Left lobe of liver (tissue), 2 donors: ENCODE measurements at regions not wholly inside any gene's neighbourhood (a gene's known extent, or its start where the extent isn't known, plus 50 kb on each side); places are given as distances from the start of the nearest gene placed in this dataset.

ENCODE experiments used
- ATAC-seq: fragments of 200-7000 bp; cut with Tn5 transposase; one replicate; pipeline ENCODE4 v1.9.1; 2020; ENCODE audit warnings: mild to moderate bottlenecking, moderate library complexity
- DNase-seq: peaks from one replicate; pipeline ENCODE4 v3.0.0-alpha.2; 2020; ENCODE audit warnings: low spot score
- donor health status: DM: no; HTN: no; CAD: no; lungs with moderate emphysema.
- donor health status: DM: no; HTN: yes; CAD: no.

DNA sequence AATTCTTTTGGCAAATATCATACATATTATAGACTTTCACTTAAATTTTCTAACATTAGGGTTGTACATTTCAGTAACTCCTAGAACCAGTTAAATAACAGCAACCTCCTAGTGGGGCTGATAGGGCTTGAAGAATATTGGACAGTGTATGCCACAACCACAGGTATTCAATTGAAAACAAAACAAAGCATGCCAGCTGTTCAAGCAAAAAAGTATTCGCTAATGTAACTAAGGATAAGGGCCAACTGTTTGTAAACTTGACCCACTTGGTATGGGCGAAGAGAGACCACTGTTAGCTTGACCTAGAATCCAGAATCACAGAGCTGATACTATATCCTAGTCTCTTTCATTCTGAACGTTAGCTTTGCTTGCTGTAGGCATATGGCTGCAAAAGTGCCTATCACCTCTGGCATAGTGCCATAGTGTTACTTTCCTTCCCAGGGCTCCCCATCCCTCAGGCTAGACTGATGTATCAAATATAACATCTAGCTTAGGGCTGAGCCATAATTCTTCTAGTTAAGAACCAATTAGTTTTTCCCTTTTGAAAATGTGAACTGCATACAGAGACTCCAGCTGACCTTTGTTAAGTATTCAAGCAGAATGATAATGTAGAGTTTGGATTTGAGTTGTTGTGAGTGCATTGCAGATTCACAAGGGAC is 458.8 kb upstream of the NRXN1 start:
- ATAC-seq (no peak), DNase-seq (no peak)

DNA sequence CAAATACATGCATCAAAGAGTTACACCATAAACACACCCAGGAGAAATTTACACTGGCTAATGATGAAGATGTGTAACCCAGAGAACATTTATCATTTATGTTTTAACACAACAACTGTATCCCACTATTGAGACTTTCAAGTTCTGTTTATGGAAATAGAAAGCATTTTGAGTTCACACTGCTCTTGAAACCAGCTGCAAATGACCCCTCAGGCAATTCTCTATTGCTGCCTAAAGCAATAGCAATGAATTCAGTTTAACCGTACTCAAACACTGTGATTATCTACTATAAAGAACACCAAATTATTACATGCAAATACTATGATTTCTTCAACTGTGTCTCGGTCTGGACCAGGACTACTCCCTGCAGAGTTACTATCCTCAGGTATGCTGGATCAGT is 452.7 kb upstream of the NRXN1 start:
- DNase-seq (no peak), ATAC-seq (no peak)

DNA sequence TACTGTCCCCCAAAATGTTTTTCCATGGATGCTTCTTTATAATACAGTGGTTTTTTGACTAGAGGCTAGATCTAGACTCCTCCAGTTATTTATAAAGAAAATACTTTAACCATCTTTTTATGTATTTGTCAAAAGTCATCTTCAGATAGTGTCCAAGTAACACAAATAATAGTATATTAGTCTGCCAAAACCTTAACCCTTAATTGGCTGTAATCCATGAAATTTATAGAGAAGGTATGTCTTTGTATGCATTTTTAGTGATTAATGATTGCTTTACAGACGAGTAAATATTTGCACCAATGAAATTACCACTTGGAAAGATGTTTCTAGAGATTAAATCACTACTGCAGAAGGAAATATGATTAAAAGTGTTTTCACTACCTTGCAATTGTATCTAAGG is 451.8 kb upstream of the NRXN1 start:
- ATAC-seq (no peak), DNase-seq (no peak)

GRCh38 chr2:51472783-51473182 is 440.9 kb upstream of the NRXN1 start:
- DNase-seq: no peak

GRCh38 chr2:51472300-51472699 is 440.4 kb upstream of the NRXN1 start:
- DNase-seq (no peak), ATAC-seq (no peak)

More at GRCh38 chr2:51472783-51473182, 440.9 kb upstream of the NRXN1 start:
- no peak for ATAC-seq

GRCh38 chr2:51469102-51469501 is 437.2 kb upstream of the NRXN1 start:
- DNase-seq (no peak), ATAC-seq (no peak)

GRCh38 chr2:51465326-51465725 is 433.4 kb upstream of the NRXN1 start:
- no peak for DNase-seq
- no peak for ATAC-seq

- no peak for DNase-seq
- no peak for ATAC-seq
These were observed 422.2 kb upstream of the NRXN1 start for GRCh38 chr2:51454177-51454576.

DNA sequence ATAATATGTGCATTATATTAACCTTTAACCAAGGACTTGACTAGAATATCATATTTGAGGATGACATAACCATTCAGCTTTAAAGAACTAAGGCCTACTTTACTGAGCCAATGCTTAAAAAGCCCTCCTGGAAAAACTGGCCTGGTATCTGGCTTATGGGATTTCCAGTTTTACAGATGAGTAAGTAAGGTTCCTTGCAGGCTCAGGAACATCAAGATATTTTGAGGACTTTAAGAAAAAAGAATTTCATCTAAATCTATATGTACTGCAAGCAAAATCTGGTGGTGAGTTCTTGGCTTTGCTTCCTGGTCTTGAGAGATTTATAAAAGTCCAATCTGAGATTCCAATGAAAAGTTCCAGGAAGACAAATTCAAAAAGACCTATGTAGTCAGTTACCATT is 417.0 kb upstream of the NRXN1 start:
- DNase-seq (no peak), ATAC-seq (no peak)

DNA sequence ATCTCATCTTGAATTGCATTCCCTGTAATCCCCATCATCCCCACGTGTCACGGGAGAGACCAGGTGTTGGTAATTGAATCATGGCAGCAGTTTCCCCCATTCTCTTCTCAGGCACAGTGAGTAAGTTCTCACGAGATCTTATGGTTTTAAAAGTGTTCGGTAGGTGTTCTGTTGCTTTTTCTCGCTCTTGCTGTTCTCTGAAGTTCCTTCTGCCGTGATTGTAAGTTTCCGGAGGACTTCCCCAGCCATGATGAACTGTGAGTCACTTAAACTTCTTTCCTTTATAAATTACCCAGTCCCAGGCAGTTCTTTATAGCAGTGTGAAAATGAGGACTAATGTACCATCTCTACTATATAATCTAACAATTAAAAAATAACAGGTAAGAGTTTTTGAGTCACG is 409.9 kb upstream of the NRXN1 start:
- DNase-seq (no peak), ATAC-seq (no peak)

GRCh38 chr2:51424418-51424817 is 392.5 kb upstream of the NRXN1 start:
- DNase-seq: no peak

GRCh38 chr2:51420511-51420910 is 388.6 kb upstream of the NRXN1 start:
- DNase-seq: no peak
- ATAC-seq: no peak

More at GRCh38 chr2:51424418-51424817, 392.5 kb upstream of the NRXN1 start:
- no peak for ATAC-seq

DNA sequence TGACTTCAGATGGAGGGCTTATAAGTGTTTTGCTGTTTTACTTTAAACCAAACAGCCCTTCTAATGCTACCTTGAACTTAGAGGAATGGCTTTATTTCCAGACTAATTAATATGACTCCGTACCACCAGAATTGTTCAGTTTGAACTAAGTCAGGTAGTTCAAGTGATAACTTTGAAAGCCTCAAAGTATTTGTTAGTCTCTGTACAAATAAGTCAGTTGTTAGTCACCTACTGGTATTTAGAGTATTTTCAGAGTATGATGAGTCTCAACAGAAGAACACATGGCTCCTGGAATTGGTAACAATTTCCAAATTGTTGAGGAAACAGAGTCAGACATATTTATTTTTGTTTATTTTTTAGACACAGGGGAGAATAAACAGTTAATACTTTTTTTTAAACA is 381.8 kb upstream of the NRXN1 start:
- ATAC-seq (no peak), DNase-seq (no peak)

- DNase-seq (no peak), ATAC-seq (no peak)
These were observed 378.4 kb upstream of the NRXN1 start for GRCh38 chr2:51410331-51410730.

- no peak for ATAC-seq
- DNase-seq: no peak
These were observed 378.0 kb upstream of the NRXN1 start for GRCh38 chr2:51409920-51410319.

GRCh38 chr2:51404226-51404625 is 372.3 kb upstream of the NRXN1 start:
- DNase-seq (no peak), ATAC-seq (no peak)

- DNase-seq (no peak), ATAC-seq (no peak)
These were observed 369.6 kb upstream of the NRXN1 start for GRCh38 chr2:51401546-51401945.

DNA sequence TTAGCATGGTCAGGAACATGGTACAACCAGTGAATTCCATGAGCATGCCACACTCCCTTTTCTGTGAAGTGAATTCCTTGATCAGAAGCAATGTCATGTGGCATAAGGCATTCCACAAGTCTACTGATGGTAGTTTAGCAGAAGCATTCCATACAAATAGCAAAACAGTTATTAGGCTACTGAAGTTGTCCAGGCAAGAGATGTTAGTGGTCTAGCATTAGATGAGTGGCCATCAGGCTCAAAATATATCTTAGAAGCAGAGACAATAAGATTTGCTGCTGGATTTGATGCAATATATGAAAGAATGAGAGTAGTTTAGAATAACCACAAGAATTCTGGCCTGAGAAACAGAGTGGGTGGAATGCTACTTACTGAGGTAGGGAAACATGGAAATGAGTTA is 355.3 kb upstream of the NRXN1 start:
- ATAC-seq (no peak), DNase-seq (no peak)

- ATAC-seq (no peak), DNase-seq (no peak)
These were observed 348.1 kb upstream of the NRXN1 start for GRCh38 chr2:51379997-51380396.

DNA sequence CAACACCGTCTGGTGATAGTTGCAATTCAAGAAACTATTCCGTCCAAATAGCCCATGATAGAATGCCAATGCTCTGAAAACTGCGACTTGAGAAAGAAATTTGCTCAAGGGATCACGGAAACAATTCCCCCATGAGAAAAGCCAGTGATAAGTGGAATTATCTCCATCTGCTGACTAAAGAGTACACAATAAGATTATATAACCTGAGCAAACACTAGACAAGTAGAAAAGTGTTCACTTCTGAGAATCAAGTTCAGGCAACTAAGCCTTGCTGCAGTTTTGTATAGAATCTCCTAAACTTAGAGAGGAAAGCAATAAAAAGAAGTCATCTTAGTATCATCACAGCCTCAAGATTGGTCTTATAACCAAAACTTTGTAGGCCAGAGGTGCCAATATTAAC is 336.3 kb upstream of the NRXN1 start:
- no peak for ATAC-seq
- DNase-seq: no peak

DNA sequence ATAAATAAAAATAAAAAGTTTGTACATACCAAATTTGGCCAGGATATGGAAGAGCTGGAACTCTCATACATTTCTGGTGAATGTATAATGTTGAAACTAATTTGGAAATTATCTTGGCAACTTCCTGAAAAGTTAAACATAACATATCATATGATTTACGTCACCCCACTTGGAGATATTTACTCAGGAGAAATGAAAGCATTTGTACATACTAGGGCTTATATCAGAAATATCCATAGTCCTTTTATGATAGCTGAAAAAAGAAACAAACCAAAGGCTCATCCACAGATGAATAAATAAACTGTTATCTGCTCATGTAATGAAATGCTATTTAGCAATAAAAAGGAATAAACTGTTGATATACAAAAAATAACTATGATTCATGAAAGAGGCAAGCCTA is 318.2 kb upstream of the NRXN1 start:
- no peak for ATAC-seq
- DNase-seq: no peak

DNA sequence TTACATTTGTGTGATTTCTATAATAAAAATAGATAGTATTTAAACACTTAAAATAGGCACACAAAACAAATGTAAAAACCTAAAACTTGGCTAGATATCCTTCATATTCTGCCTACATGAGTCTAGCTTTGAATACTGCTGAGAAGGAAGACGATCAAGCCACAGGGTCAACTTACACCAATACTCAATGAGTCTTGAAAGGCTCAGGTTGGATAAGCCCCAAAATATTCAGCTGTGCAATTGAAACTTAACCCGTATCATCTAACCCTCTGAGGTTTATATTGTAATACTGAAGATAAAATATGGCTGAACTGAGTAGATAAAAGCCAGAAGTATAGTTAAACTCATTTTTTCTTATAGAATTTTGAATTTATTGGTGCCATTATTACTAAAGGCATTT is 313.0 kb upstream of the NRXN1 start:
- ATAC-seq: no peak
- no peak for DNase-seq
